GM23338 (cell line): ENCODE measurements at regions not wholly inside any gene's neighbourhood (a gene's known extent, or its start where the extent isn't known, plus 50 kb on each side); places are given as distances from the start of the nearest gene placed in this dataset.

Experiments used
- ATAC-seq: fragments of 200-7000 bp; cut with Tn5 transposase; 3 replicates; pipeline ENCODE4 v1.9.1; 2020
- DNase-seq: peaks from one replicate; pipeline ENCODE4 v3.0.0-alpha.2; 2015; ENCODE audit warnings: low spot score
- H2AFZ ChIP-seq: fragments of 200-600 bp; sonication (generic); 2 replicates; pipeline ENCODE4 v1.8.0; 2016; ENCODE audit warnings: antibody characterized with exemption, mild to moderate bottlenecking, moderate library complexity
- H3F3A ChIP-seq: fragments of 200-600 bp; sonication (generic); replicated peaks from 2 replicates; pipeline ENCODE4 v1.8.0; 2017; ENCODE audit warnings: antibody characterized with exemption, mixed run types, low read depth
- H3K27ac ChIP-seq: fragments of 200-600 bp; sonication (generic); 2 replicates; pipeline ENCODE4 v1.6.1; 2016; ENCODE audit warnings: low read depth
- H3K27me3 ChIP-seq: fragments of 200-600 bp; sonication (generic); 2 replicates; pipeline ENCODE4 v1.8.0; 2016; ENCODE audit warnings: mild to moderate bottlenecking, mixed run types, moderate library complexity; ENCODE audit not compliant: insufficient read depth
- H3K36me3 ChIP-seq: fragments of 200-600 bp; sonication (generic); 2 replicates; pipeline ENCODE4 v1.8.0; 2016; ENCODE audit warnings: mild to moderate bottlenecking; ENCODE audit not compliant: insufficient read depth
- H3K4me1 ChIP-seq: fragments of 200-600 bp; sonication (generic); 2 replicates; pipeline ENCODE4 v1.8.0; 2016; ENCODE audit warnings: mild to moderate bottlenecking, moderate library complexity; ENCODE audit not compliant: insufficient read depth
- H3K4me2 ChIP-seq: fragments of 200-600 bp; sonication (generic); 2 replicates; pipeline ENCODE4 v1.7.1; 2017; ENCODE audit warnings: mixed run types
- H3K4me3 ChIP-seq: fragments of 200-600 bp; sonication (generic); 2 replicates; pipeline ENCODE4 v1.6.1; 2016; ENCODE audit warnings: mixed run types
- H3K79me2 ChIP-seq: fragments of 200-600 bp; sonication (generic); replicated peaks from 2 replicates; pipeline ENCODE4 v1.8.0; 2017; ENCODE audit warnings: mild to moderate bottlenecking; ENCODE audit not compliant: insufficient read depth
- H3K9me2 ChIP-seq: fragments of 200-600 bp; sonication (generic); 2 replicates; pipeline ENCODE4 v1.8.0; 2017; ENCODE audit not compliant: insufficient read depth
- H4K20me1 ChIP-seq: fragments of 200-600 bp; sonication (generic); replicated peaks from 2 replicates; pipeline ENCODE4 v1.8.0; 2017; ENCODE audit warnings: mild to moderate bottlenecking; ENCODE audit not compliant: insufficient read depth
- H3K27ac Mint-ChIP-seq: 2 replicates; pipeline ENCODE4 v1.8.0; 2020; ENCODE audit warnings: inconsistent platforms, mild to moderate bottlenecking, moderate library complexity, mixed read lengths
- H3K27me3 Mint-ChIP-seq: 3 replicates; pipeline ENCODE4 v1.8.0; 2022; ENCODE audit warnings: low read depth, mild to moderate bottlenecking, moderate library complexity, mixed read lengths, inconsistent platforms; ENCODE audit not compliant: insufficient read depth, poor library complexity
- H3K36me3 Mint-ChIP-seq: 3 replicates; pipeline ENCODE4 v1.8.0; 2021; ENCODE audit warnings: low read depth, mild to moderate bottlenecking, inconsistent platforms, moderate library complexity, mixed read lengths
- H3K4me1 Mint-ChIP-seq: 3 replicates; pipeline ENCODE4 v1.8.0; 2020; ENCODE audit warnings: mild to moderate bottlenecking, inconsistent platforms, mixed read lengths
- H3K4me3 Mint-ChIP-seq: 3 replicates; pipeline ENCODE4 v1.8.0; 2021; ENCODE audit warnings: moderate library complexity, mild to moderate bottlenecking, inconsistent platforms, mixed read lengths
- H3K9me3 Mint-ChIP-seq: 3 replicates; pipeline ENCODE4 v1.8.0; 2020; ENCODE audit warnings: moderate library complexity, mild to moderate bottlenecking, inconsistent platforms, mixed read lengths
- CREB1 ChIP-seq: fragments of 250-450 bp; sonication (Bioruptor Pico); IDR thresholded peaks from 2 replicates; pipeline ENCODE4 v1.5.0; 2020; ENCODE audit warnings: low read depth, mild to moderate bottlenecking, moderate library complexity
- CTCF ChIP-seq, 2 experiments: fragments of 200-600 bp in 1 of 2; sonication (generic) in 1 of 2; conservative IDR thresholded peaks; 2 replicates each; pipeline versions ENCODE4 v1.5.1 to v1.6.1; 2016 to 2017; ENCODE audit warnings: antibody characterized with exemption in 2 of 2, low read depth in 2 of 2, mild to moderate bottlenecking in 2 of 2, moderate library complexity in 1 of 2
- EZH2phosphoT487 ChIP-seq: fragments of 200-600 bp; sonication (generic); IDR thresholded peaks from one replicate; pipeline ENCODE4 v1.8.1; 2018; ENCODE audit warnings: antibody characterized with exemption; ENCODE audit not compliant: unreplicated experiment
- JUNB ChIP-seq: IDR thresholded peaks from one replicate; pipeline ENCODE4 v1.6.1; 2016; ENCODE audit warnings: antibody characterized with exemption; ENCODE audit not compliant: unreplicated experiment
- NANOG ChIP-seq: IDR thresholded peaks from 2 replicates; pipeline ENCODE4 v1.6.1; 2016; ENCODE audit warnings: antibody characterized with exemption, borderline replicate concordance
- POLR2AphosphoS5 ChIP-seq: IDR thresholded peaks from 2 replicates; pipeline ENCODE4 v1.6.1; 2016; ENCODE audit warnings: antibody characterized with exemption, low read depth
- ZNF331 ChIP-seq: fragments of 250-450 bp; sonication (Bioruptor Pico); IDR thresholded peaks from 2 replicates; pipeline ENCODE4 v1.5.0; 2020; ENCODE audit warnings: low read depth, mild to moderate bottlenecking, moderate library complexity
- ZNF462 ChIP-seq: fragments of 250-450 bp; sonication (Bioruptor Pico); IDR thresholded peaks from 2 replicates; pipeline ENCODE4 v1.5.0; 2020; ENCODE audit warnings: mild to moderate bottlenecking, moderate library complexity

GRCh38 chr10:131786756-131787605 lies 113.8 kb upstream of the PPP2R2D start:
- H3K4me1 ChIP-seq = peaks cover 6% of the 10 kb centered on the region
- no peak overlapping the region for H3K4me3 ChIP-seq
- no peaks in the 10 kb centered on the region for H3K27me3 ChIP-seq
- H3K9me2 ChIP-seq = peaks cover 5% of the 10 kb centered on the region; the same call in 1 of the 2 replicates
- H2AFZ ChIP-seq = no peak overlapping the region
- peaks cover 5% of the 10 kb centered on the region; the same call in 2 of the 3 replicates for H3K36me3 Mint-ChIP-seq
- ATAC-seq = no peak
- H3K4me1 Mint-ChIP-seq = peaks cover 16% of the 10 kb centered on the region
- TF ChIP-seq EZH2phosphoT487 = no peak
- peak; percentile 64 to 90 for TF ChIP-seq CTCF (conservative IDR thresholded peaks at IDR 0.05; ENCODE audit: low read depth in 2 of 2)
- H3K9me3 Mint-ChIP-seq = peaks cover 47% of the 10 kb centered on the region
- H3K4me2 ChIP-seq = no peak overlapping the region
- no peaks in the 10 kb centered on the region for H4K20me1 ChIP-seq
- DNase-seq = peak; percentile 68
- no peaks in the 10 kb centered on the region; the same call in 1 of the 2 replicates for H3K36me3 ChIP-seq
- no peak overlapping the region for H3K27ac ChIP-seq
- no peaks in the 10 kb centered on the region for H3K79me2 ChIP-seq
- peaks cover 10% of the 10 kb centered on the region for H3K27me3 Mint-ChIP-seq
- H3K4me3 Mint-ChIP-seq = no peak overlapping the region
- H3K27ac Mint-ChIP-seq = no peak overlapping the region
- H3F3A ChIP-seq = no peaks in the 10 kb centered on the region

DNA sequence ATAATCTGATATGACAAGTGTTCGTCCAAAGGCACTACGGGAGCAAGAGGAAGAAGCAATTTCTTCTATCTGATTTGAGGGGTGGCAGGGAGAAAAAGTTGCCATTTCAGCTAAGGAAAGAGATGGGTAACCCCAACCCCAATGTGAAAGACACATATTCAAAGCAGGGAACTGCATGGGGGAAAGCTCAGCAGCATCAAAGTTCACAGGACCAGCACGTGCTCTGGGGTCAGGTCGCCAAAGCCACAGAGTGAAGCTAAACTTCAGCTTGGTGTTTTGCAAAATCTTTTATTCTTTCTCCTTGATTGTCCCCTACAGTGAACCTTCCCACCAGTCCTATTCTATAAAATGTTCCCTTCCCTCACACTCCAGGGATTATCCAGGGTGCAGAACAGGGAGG lies 112.8 kb upstream of the PPP2R2D start:
- Histone ChIP-seq H3K27ac (no peak overlapping the region), H3K4me2 (peak overlapping the region; percentile 32; the same call in 1 of the 2 replicates), H3K4me3 (no peak overlapping the region), H3K79me2 (no peaks in the 10 kb centered on the region), H3K4me1 (peaks cover 6% of the 10 kb centered on the region), H3K9me2 (peaks cover 5% of the 10 kb centered on the region; the same call in 1 of the 2 replicates), H3K36me3 (no peaks in the 10 kb centered on the region; the same call in 1 of the 2 replicates), H3F3A (no peaks in the 10 kb centered on the region), H3K27me3 (no peaks in the 10 kb centered on the region), H2AFZ (0 out of 2 replicates have a peak overlapping the region, but pooled peaks have one; percentile 8), H4K20me1 (no peaks in the 10 kb centered on the region)
- Mint-ChIP-seq H3K27me3 (peaks cover 10% of the 10 kb centered on the region), H3K4me3 (no peak overlapping the region), H3K27ac (no peak overlapping the region), H3K4me1 (peaks cover 16% of the 10 kb centered on the region), H3K9me3 (peaks cover 44% of the 10 kb centered on the region), H3K36me3 (peaks cover 5% of the 10 kb centered on the region)
- TF ChIP-seq ZNF462 (no peak), ZNF331 (no peak), JUNB (no peak), POLR2AphosphoS5 (no peak), CREB1 (CRISPR knock-in tag) (no peak), NANOG (no peak), CTCF (conservative IDR thresholded peaks at IDR 0.05; ENCODE audit: low read depth in 2 of 2) (no peak)
- no peak for DNase-seq
- no peak for ATAC-seq
